SW 1271 (cell line): ENCODE measurements at regions not wholly inside any gene's neighbourhood (a gene's known extent, or its start where the extent isn't known, plus 50 kb on each side); places are given as distances from the start of the nearest gene placed in this dataset.
"Not testable (repeated sequence)": the region's sequence is repeated elsewhere in the genome, so short reads cannot be mapped to it uniquely, and the experiment has no call there.

Source experiments
- DNase-seq, 2 experiments: peaks; one replicate each; lab custom pipeline; 2025; lab: John Stamatoyannopoulos, UW

- not testable (repeated sequence) for DNase-seq
These were observed 58.0 kb upstream of the RAP1B start for GRCh38 chr12:68552605-68553195.

DNA sequence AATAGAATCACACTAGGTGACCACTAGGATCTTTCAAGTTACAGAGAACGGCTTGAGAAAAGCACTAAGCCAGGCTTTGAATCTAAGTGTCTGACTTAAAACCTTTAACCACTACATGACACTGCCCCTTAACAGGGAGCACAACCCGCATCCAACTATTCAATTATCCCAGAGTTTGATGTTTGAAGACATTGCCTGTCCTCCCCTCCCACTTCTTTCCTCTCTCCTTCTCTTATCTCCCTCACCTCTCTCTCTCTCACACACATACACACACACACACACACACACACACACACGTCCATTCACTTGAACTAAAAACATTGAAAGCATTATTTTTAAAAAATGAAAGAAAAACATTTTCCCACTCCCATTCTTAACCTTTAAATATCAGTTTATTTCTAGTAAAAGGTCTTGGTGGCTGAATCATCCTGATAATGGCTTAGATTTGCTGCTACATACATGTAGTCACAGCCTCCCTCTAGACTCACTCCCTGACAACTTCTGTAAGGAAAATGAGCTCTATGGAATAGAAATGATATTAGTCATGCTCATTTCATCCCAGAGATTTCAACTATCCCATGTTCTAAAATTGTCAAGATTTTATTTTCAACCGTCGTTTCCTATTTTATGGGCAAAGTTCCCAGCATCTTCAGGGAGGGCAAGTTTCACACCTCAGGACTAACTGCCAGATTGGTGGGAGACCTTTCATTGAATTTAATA lies 53.5 kb upstream of the RAP1B start:
- peak; percentile 38 to 61 for DNase-seq

GRCh38 chr12:68559246-68559645 lies 51.5 kb upstream of the RAP1B start:
- DNase-seq, result peak in 1 of 2 experiments; percentile 9

DNA sequence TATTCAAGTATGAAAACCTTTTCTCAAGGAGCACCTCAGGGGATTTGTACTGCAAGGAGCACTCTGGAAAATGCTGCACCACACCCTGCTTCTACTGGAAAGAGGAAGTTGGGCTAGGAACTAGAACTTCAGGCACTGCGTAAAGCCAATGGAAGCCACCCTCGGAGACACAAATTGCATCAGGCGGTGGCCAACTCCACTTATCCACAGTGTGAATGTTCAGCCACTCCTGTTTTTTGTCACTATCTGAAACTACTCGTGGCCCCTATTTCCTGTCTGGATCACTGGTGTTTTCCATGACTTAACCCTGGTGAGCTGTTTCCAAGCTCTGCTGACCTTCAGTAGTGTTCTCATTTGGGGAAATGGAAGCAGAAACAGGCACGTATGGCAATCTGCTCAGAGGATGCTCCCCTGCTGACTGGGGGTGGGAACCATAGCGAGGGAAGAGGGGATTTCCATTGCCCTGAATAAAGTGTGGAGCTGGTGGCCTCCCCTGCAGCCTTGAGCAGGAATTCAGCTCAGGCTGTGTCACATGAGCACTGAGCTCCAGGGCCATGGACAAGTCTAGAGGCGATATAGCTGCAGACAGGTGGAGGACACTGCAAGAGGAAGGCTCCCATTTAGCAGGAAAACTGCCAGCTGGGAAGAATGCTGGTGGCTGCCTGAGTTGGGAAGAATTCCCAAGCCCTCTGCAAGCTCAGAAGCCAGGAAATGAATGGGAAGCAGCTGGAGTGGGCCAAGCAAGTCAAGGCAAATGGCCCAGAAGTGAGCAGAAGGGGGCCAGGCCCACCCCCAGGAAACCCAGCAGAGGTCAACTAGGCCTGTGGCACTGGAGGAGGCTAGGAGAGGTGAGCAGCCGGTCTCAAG lies 50.5 kb upstream of the RAP1B start:
- no peak for DNase-seq

- no peak for DNase-seq
These were observed 49.8 kb upstream of the RAP1B start for GRCh38 chr12:68560851-68561422.
